ENCODE measurements at regions not wholly inside any gene's neighbourhood (a gene's known extent, or its start where the extent isn't known, plus 50 kb on each side); places are given as distances from the start of the nearest gene placed in this dataset.
A peak's percentile ranks its signal among the peaks of the same experiment; 100 is the strongest.

DNA sequence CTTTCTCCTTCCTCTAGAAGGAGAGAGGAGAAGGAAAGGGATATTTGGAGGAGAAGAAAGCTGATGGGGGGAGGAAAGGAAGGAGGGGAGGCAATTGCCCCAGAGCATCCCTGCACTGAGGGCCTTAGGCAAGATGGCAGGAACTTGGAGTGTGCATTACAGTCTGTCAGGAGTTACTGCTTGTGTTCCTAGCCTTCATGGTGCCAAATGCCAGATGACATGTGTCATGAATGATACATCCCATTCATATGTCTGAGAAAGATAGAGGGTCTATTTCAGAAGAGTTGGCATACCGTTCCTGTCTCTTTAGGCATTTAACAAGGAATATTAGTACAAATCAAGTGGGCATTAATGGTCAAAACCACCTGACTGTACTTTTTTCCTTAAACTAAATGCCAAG, 232.1 kb upstream of the NT5C1B start:
- Mint-ChIP-seq H3K4me1 (ENCODE audit: low read depth) (peaks cover 8% of the 10 kb centered on the region), H3K4me3 (ENCODE audit: unreplicated experiment) (no peak overlapping the region), H3K27ac (ENCODE audit: unreplicated experiment) (no peak overlapping the region), H3K27me3 (ENCODE audit: low read depth) (peaks cover 8% of the 10 kb centered on the region), H3K9me3 (ENCODE audit: low read depth) (no peaks in the 10 kb centered on the region), H3K36me3 (ENCODE audit: low read depth) (no peaks in the 10 kb centered on the region)
- DNase-seq (ENCODE audit: low spot score), result no peak
- TF ChIP-seq, protein P1, sequence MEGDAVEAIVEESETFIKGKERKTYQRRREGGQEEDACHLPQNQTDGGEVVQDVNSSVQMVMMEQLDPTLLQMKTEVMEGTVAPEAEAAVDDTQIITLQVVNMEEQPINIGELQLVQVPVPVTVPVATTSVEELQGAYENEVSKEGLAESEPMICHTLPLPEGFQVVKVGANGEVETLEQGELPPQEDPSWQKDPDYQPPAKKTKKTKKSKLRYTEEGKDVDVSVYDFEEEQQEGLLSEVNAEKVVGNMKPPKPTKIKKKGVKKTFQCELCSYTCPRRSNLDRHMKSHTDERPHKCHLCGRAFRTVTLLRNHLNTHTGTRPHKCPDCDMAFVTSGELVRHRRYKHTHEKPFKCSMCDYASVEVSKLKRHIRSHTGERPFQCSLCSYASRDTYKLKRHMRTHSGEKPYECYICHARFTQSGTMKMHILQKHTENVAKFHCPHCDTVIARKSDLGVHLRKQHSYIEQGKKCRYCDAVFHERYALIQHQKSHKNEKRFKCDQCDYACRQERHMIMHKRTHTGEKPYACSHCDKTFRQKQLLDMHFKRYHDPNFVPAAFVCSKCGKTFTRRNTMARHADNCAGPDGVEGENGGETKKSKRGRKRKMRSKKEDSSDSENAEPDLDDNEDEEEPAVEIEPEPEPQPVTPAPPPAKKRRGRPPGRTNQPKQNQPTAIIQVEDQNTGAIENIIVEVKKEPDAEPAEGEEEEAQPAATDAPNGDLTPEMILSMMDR (IDR thresholded peaks at IDR 0.05), result no peak

DNA sequence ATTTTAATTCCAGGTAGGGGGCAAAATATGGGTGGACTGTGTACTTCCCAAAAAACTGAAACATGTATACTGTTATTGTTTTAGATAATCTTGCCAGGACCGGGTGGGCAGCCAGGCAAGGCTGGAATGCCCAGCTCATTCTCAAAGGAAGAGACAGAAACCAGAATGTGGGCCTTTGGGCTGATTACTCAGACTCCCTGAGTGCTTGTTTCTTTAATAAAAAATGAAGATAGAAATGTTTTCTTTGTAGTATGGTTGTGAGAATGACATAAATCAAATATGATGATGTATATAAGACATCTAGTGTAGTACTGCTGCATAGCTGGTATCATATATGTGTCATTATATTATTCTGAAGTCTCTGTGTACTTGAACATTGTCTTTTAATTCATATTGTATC, 231.6 kb upstream of the NT5C1B start:
- Mint-ChIP-seq H3K4me3 (ENCODE audit: unreplicated experiment) (no peak overlapping the region), H3K27me3 (ENCODE audit: low read depth) (peaks cover 8% of the 10 kb centered on the region), H3K36me3 (ENCODE audit: low read depth) (no peaks in the 10 kb centered on the region), H3K9me3 (ENCODE audit: low read depth) (no peaks in the 10 kb centered on the region), H3K4me1 (ENCODE audit: low read depth) (peaks cover 8% of the 10 kb centered on the region), H3K27ac (ENCODE audit: unreplicated experiment) (no peak overlapping the region)
- DNase-seq (ENCODE audit: low spot score), result no peak
- TF ChIP-seq, protein P1 (IDR thresholded peaks at IDR 0.05), result no peak

DNA sequence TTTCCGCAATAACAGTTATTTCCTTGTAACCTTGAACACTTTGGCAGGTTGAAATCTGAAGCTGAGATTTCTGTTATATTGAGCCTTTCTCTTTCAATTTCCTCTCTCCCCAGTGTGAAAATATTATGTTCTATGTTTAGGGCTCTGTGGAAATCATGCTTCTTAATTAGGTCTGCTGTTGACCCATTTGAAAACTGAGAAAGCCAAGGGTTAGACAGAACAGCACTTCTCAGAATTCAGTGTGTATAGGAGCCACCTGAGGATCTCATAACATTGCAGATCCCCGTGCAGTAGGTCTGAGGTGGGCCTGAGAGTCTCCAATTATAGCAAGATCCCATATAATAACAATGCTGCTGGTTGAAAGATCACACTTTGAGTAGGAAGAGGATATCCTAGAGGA, 230.2 kb upstream of the NT5C1B start:
- H3K4me3 Mint-ChIP-seq (ENCODE audit: unreplicated experiment), result no peak overlapping the region
- H3K9me3 Mint-ChIP-seq (ENCODE audit: low read depth), result no peaks in the 10 kb centered on the region
- no peak for DNase-seq (ENCODE audit: low spot score)
- TF ChIP-seq, protein P1 (IDR thresholded peaks at IDR 0.05), result no peak
- H3K27me3 Mint-ChIP-seq (ENCODE audit: low read depth), result no peaks in the 10 kb centered on the region
- H3K27ac Mint-ChIP-seq (ENCODE audit: unreplicated experiment), result no peak overlapping the region
- H3K36me3 Mint-ChIP-seq (ENCODE audit: low read depth), result no peaks in the 10 kb centered on the region
- peaks cover 15% of the 10 kb centered on the region for H3K4me1 Mint-ChIP-seq (ENCODE audit: low read depth)

DNA sequence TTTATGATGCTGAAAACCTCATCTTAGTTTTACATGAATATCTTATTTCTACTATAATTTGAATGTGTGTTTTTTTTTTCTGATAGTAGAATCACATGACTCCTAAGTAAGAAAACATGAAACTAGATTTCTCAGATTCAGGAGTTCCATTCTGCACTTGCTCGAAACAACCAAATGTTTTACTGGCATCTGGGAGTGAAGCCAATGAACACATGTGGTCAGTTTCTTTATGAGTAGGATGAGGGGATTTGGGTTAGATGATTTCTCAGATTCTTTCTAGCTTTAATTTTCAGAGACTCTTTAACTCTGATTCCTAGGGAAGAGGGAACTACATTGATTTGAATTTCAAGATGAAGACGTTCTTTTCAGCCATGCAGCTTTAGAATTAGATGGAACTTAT, 225.0 kb upstream of the NT5C1B start:
- Mint-ChIP-seq H3K36me3 (ENCODE audit: low read depth) (no peaks in the 10 kb centered on the region), H3K27ac (ENCODE audit: unreplicated experiment) (peak overlapping the region; percentile 62), H3K9me3 (ENCODE audit: low read depth) (no peaks in the 10 kb centered on the region), H3K4me1 (ENCODE audit: low read depth) (peaks cover 25% of the 10 kb centered on the region), H3K4me3 (ENCODE audit: unreplicated experiment) (no peak overlapping the region), H3K27me3 (ENCODE audit: low read depth) (no peaks in the 10 kb centered on the region)
- TF ChIP-seq, protein P1 (IDR thresholded peaks at IDR 0.05), result no peak
- DNase-seq (ENCODE audit: low spot score), result no peak

DNA sequence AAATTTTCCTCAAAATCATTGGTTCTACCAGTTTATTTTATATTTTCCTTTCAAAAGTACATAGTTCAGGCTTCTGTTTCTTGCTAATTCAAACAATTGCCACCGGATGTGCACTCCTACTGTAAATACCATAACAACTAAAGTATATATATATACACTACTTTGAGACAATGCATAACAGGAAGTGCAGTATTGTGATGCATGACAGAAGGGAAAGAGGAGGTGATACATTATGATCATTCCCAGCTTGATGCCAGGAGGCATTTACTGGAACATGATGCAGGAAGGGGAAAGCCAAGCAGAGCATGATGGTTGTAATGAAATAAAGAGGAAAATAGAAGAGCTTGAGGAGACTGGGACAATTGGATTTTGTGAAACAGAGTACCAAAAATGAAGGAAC, 215.2 kb upstream of the NT5C1B start:
- TF ChIP-seq, protein P1 (IDR thresholded peaks at IDR 0.05), result no peak
- H3K9me3 Mint-ChIP-seq (ENCODE audit: low read depth), result no peaks in the 10 kb centered on the region
- H3K36me3 Mint-ChIP-seq (ENCODE audit: low read depth), result peaks cover 6% of the 10 kb centered on the region
- no peaks in the 10 kb centered on the region for H3K4me1 Mint-ChIP-seq (ENCODE audit: low read depth)
- no peak overlapping the region for H3K27ac Mint-ChIP-seq (ENCODE audit: unreplicated experiment)
- DNase-seq (ENCODE audit: low spot score), result no peak
- H3K4me3 Mint-ChIP-seq (ENCODE audit: unreplicated experiment), result no peak overlapping the region
- no peaks in the 10 kb centered on the region for H3K27me3 Mint-ChIP-seq (ENCODE audit: low read depth)
